Stromal cell of bone marrow (primary cell): ENCODE measurements at regions not wholly inside any gene's neighbourhood (a gene's known extent, or its start where the extent isn't known, plus 50 kb on each side); places are given as distances from the start of the nearest gene placed in this dataset.

Source experiments
- DNase-seq: peaks from one replicate; pipeline ENCODE4 v3.0.0-alpha.2; 2012; ENCODE audit warnings: low read depth

- no peak for DNase-seq
These were observed 596.5 kb upstream of the MIR17HG start for GRCh38 chr13:90751026-90751425.

- DNase-seq, result no peak
These were observed 595.4 kb upstream of the MIR17HG start for GRCh38 chr13:90752070-90752469.

- no peak for DNase-seq
These were observed 590.3 kb upstream of the MIR17HG start for GRCh38 chr13:90757127-90757680.

DNA sequence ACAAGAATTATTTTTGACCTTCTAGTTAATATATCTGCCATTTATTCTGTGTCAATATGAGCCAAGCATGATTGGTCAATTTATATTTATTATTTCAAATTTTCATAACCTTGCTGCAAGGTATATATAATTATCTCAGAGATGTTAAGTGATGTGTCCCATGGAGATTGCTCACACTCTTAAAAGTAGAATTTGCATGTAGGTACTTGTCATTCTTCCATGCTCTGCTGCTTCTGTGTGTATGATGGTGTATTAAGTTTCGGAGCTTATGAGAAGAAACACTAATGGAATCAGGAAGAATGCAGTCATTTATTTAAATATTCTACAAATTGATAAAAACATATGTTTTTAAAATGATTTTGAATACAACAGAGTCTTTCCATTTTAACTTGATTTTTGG, 586.8 kb upstream of the MIR17HG start:
- DNase-seq, result no peak

GRCh38 chr13:90763476-90764150, 583.9 kb upstream of the MIR17HG start:
- no peak for DNase-seq

DNA sequence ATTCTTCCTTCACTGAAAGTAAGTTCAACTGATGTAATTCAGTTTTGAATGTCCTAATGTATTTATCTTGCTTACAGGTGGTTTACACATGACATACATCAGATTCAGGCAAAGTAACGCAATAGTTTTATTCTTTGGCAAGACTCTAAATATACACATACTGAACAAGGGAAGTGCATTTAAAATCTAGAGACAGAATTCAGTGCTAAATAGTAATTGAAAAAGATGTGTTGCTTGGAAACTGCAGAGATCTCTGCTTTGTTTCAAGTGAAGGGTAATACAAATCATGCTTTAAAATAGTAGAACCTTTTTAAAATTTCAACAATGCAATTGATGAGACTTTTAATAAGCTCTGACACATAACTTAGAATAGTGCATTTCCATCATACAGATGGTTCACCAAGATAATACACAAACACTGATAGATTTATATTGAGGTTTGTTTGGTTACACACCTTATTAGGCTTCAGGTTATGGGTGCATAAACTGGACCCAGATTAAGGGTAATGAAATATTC, 581.0 kb upstream of the MIR17HG start:
- DNase-seq, result no peak

- no peak for DNase-seq
These were observed 579.4 kb upstream of the MIR17HG start for GRCh38 chr13:90768116-90768515.

DNA sequence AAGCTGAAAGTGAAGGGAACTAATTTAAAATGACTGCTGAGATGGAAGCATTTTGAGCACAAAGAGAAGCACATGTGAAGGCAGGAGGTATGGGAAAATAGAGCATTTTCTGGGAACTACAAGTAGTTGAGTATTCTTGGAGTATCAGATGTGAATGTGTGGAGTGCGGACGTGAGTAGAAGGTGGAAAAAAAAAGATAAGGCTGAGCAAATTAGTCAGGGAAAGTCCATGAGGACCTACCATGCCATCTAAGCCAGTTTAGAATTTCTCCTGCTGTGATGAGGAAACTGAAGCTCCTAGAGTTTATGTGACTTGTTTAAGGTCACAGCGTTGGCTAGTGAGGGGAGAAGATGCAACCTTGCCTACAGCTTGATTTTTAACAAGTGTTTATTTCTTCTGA, 578.1 kb upstream of the MIR17HG start:
- no peak for DNase-seq

DNA sequence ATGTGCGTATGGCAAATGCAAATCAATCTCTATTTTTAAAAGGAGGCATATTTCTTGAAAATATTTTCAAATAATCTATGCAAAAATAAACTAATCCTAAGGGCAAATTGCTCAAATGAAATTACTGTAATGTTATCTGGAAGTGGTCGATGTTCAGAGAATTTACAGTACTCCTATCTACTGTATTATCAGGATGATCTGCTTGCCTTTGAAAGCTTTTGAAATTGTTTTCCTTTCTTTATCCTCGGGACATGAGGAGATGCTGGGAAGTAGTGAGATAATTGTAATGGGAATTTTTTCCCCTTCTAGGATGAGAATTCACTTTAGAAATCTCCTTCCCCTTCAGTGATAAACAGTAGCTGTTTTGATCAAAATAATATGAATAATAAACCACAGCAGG, 577.2 kb upstream of the MIR17HG start:
- no peak for DNase-seq

- no peak for DNase-seq
These were observed 573.8 kb upstream of the MIR17HG start for GRCh38 chr13:90773681-90774080.

DNA sequence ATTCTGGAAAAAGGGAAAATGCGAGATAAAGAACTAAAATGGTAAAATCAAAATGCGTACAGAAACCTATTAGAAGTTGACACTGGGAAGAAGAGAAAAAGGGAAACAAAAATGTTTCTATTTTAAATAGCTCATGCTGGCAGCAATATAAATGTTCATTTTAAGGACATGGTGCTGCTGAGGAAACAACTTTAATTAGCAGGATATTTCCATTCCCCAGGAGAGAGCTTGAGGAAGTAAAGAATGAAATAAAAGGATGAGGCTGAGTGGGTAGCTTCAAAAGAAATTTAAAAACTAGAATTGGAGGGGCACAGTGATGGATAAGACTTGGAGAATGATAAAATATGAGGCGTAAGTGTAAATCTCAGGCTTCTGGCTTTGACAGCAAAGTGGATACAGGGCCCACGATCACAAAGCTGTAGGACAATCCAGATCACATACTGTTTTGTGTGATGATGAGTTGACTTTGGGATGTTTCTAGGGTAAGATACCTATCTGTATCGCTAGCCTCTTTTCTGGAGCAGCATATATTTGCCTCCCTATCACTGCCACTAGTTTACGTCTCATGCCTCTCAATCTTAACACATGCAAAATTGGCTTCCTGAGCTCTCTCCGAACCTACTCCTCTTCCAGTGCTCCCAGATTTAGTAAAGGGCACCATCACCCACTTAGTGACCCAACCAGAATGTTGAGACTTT, 571.3 kb upstream of the MIR17HG start:
- no peak for DNase-seq

- DNase-seq, result no peak
These were observed 564.2 kb upstream of the MIR17HG start for GRCh38 chr13:90783273-90783672.

DNA sequence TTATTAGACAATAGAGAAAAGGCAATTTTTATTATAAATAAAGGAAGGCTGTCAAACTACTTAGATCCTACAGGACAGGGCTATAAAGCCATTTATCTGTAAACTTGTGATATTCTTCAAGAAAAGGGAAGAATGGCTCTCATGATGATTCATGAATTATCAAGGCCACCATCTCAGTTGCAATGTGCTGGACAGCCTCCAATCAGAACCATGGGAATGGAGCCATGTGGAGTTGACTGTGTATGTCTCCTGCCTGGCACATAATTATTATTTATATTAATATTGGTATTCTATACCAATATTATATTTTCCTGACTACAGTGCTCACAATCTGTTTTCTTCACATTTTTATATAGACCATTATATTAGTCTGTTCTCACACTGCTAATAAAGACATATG, 560.5 kb upstream of the MIR17HG start:
- no peak for DNase-seq

- no peak for DNase-seq
These were observed 555.2 kb upstream of the MIR17HG start for GRCh38 chr13:90792335-90792734.

DNA sequence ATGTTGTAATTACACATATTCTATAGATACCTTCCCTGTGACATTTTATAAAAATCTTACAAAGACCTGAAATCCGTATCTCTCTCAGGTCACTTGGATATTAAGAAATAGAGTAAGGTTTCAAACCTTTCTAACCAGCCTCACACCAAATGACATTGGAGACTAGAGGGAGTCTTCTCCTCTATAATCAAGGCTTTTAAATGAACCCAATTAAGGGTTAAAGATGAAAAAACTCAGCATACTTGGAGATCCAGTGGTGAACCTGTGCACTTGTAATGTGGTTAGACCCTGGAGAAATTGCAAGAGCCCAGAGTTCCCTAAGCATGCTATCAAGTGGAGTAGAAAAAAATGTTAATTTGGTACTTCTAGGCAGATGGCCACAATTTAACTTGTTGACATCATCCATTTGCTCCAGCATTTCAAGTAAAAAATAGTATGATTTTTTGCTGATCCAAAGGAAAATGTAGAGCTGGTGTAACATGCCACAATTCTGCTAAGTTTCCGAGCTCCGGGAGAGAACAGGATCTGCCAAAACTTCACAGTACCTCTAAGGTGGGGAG, 554.1 kb upstream of the MIR17HG start:
- DNase-seq, result no peak

DNA sequence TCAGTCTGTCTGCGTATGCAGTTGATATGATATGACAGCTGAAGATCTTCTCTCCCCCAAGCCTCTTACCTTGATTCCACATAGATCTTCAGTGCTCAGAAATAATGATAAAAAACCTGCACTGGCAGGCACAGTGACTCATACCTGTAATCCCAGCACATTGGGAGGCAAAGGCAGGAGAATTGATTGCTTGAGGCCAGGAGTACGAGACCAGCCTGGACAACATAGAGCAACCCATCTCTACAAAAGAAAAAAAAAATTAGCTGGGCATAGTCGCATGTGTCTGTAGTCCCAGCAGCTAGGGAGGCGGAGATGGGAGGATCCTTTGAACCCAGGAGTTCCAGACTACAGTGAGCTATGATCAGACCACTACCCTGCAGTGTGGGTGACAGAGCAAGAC, 551.0 kb upstream of the MIR17HG start:
- no peak for DNase-seq

- no peak for DNase-seq
These were observed 550.2 kb upstream of the MIR17HG start for GRCh38 chr13:90797335-90797734.

DNA sequence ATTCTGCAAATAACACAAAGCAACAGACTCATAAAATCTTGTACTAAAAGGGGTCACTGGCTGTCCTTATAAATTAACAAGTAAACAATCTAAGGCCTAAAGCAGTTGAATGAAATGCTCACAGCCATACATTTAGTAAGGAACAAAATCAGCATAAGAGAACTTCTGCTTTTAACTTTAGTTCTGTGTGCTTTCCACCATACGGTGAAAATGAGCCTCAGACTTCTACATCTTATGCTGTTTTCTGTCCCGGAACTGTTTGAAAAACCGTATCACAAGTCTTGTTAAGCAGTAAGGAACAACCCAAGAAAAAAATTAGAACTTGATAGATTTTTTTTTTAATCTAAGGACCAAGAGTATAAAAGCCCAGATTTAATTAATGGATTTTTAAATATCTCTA, 549.1 kb upstream of the MIR17HG start:
- DNase-seq, result no peak

DNA sequence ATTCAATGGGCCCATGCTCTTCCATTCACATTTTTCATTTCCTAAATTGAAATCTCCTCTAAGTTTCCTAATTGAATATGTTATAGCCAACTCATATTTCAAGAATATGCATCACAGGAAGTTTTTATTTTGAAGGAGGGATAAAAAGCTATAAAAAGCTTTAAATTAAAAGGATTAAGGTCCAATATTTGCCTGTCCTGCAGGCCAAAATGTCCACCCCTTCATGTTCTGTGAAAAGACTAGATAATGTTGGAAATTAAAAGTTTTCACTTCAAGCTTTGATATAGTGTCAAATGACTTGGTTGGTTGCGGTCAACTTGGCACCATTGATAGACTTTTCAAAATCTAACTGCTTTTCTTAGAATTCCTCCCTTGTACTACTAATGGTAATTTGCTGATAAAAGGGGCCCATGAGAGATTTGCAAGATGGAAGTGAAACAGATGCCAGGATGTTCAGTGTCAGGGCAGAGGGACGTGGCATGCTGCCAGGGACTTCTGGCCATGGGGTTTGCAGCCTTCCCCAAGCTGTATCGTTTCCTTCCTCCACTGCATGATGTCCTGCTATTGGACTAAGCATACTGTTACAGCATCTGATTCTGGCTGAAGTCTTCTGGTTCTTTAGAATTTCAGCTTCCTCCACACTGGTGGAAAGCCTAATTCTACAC, 547.3 kb upstream of the MIR17HG start:
- no peak for DNase-seq

DNA sequence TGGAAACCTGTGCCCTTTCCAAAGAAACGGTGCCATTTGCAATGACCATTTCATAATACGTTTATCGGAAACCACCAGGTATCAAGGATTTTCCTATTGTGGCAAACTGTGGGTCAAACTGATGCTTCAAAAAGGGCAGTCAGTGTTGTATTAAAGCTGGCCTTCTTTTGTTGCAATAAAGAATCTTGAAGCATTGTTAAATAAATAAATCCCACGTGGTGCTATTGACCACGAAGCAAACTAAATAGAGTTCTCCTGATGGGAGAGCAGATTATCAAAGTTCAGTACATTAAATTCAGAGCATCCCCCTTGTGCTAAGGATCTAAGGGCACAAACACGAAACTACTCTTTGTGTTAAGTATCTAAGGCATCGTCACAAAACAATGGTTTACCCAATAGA, 545.9 kb upstream of the MIR17HG start:
- no peak for DNase-seq

DNA sequence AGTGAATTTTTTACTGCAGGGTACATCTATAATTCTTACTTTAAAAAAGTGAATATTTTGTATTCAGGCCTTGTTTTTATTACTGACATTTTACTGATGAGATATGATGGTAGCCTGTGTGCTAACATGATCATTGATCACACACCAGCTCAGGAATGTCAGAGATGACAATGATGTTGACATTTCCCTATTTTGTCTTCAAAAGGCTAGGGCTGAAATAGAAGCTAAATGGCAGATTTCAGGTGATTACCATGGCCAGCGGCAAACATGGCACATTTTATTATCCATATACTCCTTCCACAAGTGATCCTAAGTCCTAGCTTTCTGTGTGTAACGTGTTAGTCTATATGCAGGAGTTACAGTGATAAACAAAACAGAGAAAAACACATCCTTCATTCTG, 544.3 kb upstream of the MIR17HG start:
- no peak for DNase-seq

- no peak for DNase-seq
These were observed 541.4 kb upstream of the MIR17HG start for GRCh38 chr13:90806016-90806615.
